ENCODE measurements at regions not wholly inside any gene's neighbourhood (a gene's known extent, or its start where the extent isn't known, plus 50 kb on each side); places are given as distances from the start of the nearest gene placed in this dataset.

- TF ChIP-seq, protein P1, sequence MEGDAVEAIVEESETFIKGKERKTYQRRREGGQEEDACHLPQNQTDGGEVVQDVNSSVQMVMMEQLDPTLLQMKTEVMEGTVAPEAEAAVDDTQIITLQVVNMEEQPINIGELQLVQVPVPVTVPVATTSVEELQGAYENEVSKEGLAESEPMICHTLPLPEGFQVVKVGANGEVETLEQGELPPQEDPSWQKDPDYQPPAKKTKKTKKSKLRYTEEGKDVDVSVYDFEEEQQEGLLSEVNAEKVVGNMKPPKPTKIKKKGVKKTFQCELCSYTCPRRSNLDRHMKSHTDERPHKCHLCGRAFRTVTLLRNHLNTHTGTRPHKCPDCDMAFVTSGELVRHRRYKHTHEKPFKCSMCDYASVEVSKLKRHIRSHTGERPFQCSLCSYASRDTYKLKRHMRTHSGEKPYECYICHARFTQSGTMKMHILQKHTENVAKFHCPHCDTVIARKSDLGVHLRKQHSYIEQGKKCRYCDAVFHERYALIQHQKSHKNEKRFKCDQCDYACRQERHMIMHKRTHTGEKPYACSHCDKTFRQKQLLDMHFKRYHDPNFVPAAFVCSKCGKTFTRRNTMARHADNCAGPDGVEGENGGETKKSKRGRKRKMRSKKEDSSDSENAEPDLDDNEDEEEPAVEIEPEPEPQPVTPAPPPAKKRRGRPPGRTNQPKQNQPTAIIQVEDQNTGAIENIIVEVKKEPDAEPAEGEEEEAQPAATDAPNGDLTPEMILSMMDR (IDR thresholded peaks at IDR 0.05; ENCODE audit: insufficient read depth, low read depth, low read length, missing control alignments) = no peak
- no peak overlapping the region for H3K4me3 ChIP-seq (ENCODE audit: low read depth, low read length)
- no peak for DNase-seq (ENCODE audit: low read depth)
These were observed 139.2 kb upstream of the ZMIZ1 start for GRCh38 chr10:78929541-78929940.

DNA sequence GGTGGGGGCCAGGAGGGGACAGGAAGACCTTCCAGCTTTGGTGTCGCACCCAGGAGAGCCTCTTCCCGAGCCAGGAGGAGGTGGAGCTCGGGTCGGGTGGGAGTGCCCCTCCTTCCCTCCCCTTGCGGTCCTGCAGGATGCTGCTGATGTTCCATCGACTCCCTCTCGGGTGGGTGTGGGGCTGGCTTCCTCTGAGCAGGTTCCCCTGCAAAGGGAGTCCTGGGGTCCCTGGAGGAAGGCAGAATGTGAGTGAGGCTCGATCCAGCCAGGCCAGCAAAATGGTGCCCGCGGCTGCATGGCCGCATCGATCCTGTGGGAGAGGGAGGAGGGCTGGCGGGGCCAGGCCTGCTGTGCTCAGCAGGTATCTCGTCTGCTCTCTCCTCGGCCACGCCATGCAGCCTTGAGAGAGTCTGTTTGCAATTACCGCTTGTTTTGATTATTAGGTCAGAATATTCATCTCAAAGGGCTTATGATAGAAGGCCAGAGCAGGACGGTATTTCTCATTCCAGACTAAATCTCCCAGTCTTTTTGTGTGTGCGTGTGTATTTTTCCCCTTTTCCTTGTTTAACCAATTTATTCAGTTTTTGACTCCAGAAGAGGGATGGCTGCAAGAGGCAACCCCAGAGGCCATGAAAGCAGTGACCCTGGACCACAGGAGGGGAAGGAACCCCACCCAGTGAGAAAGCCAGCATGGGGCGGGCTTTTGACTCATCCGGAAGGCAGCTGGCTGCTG lies 137.3 kb upstream of the ZMIZ1 start:
- H3K4me3 ChIP-seq (ENCODE audit: low read depth, low read length) = no peak overlapping the region
- DNase-seq (ENCODE audit: low read depth) = no peak
- TF ChIP-seq, protein P1 (IDR thresholded peaks at IDR 0.05; ENCODE audit: insufficient read depth, low read depth, low read length, missing control alignments) = no peak

- TF ChIP-seq, protein P1 (IDR thresholded peaks at IDR 0.05; ENCODE audit: insufficient read depth, low read depth, low read length, missing control alignments) = no peak
- DNase-seq (ENCODE audit: low read depth) = no peak
These were observed 136.7 kb upstream of the ZMIZ1 start for GRCh38 chr10:78932054-78932386.

DNA sequence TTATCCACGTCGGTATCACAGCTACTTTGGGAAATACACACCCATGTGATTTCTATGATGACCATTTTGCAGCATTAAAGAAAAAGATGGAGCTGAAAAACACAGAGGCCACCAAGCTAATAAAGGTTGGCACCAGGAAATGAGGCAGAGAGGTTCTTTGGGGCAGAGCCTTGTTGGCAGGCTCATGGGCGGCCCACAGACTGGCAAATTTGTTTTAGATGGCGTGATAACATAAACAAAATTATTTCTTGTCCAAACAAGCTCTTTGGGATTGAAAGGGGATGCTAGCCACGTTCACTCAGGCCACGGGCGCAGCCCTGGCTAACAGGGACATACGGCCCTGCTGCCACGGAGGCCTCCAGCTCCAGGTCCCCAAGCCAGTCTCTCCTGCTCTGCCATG lies 135.9 kb upstream of the ZMIZ1 start:
- DNase-seq (ENCODE audit: low read depth) = no peak
- TF ChIP-seq, protein P1 (IDR thresholded peaks at IDR 0.05; ENCODE audit: insufficient read depth, low read depth, low read length, missing control alignments) = no peak
- no peak overlapping the region for H3K4me3 ChIP-seq (ENCODE audit: low read depth, low read length)

More at GRCh38 chr10:78932054-78932386, 136.7 kb upstream of the ZMIZ1 start:
- H3K4me3 ChIP-seq (ENCODE audit: low read depth, low read length) = no peak overlapping the region

DNA sequence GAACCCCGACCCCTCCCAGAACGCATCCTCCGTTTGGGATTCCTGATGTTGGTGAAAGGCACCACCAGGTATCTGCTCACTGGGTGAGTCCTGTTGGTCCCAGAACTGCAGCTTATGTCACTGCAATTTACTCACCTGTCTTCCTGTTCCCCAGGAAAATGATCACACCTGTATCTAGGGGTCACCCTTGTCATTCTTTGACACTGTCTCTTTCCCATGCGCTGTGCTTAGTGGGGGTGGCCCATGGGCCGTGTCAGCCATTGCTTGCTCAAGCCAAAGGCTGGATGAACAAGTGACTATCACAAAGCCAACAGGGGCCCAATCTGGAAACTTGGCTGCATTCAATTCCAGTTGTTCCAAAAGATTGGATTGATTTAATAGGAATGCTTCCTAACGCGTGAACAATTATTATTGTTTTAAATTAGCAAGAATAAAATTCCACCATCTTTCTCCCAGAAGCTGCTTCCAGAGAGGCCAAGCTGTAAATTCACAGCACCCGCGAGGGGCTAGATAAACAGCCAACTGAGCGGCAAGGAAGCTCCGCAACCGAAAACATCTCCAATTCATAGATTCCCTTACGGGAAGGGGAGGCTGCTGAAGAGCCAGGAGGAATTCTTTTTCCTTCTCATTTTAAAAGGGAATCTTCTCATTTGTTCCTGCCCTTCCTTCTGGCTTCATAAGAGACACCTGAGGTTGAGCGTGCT lies 134.8 kb upstream of the ZMIZ1 start:
- TF ChIP-seq, protein P1 (IDR thresholded peaks at IDR 0.05; ENCODE audit: insufficient read depth, low read depth, low read length, missing control alignments) = no peak

DNA sequence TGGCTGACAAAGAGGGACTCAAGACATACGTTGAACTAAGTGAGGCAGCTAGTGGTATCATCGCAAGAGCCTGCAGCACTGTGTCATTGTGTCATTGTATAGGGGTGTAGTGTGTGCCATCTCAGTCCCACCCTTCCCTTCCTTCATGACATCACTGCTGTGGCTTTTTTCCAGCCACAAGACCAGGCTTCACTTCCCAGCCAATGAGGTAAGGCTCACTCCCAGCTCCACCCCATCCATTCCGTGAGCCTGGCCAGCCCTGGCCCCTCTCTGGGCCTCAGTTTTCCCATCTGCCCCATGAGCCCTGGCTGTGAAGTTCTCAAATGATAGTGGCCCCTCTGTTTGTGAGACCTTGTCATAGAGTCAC lies 134.3 kb upstream of the ZMIZ1 start:
- H3K4me3 ChIP-seq (ENCODE audit: low read depth, low read length) = no peak overlapping the region
- no peak for DNase-seq (ENCODE audit: low read depth)
- TF ChIP-seq, protein P1 (IDR thresholded peaks at IDR 0.05; ENCODE audit: insufficient read depth, low read depth, low read length, missing control alignments) = no peak

More for the DNA sequence above, 134.8 kb upstream of the ZMIZ1 start:
- H3K4me3 ChIP-seq (ENCODE audit: low read depth, low read length) = no peak overlapping the region
- DNase-seq (ENCODE audit: low read depth) = no peak

Data from GM12865 (cell line).